Transverse colon (tissue), 4 donors: ENCODE measurements at regions not wholly inside any gene's neighbourhood (a gene's known extent, or its start where the extent isn't known, plus 50 kb on each side); places are given as distances from the start of the nearest gene placed in this dataset.

Experiments used
- CTCF ChIP-seq, 5 experiments: fragments of 200-600 bp in 3 of 5; fragments of 450-650 bp in 2 of 5; sonication (generic) in 3 of 5; IDR thresholded peaks; 1 replicate in 2 of 5; 2 replicates in 3 of 5; pipeline ENCODE4 v1.5.1; 2016 to 2017; ENCODE audit warnings: antibody characterized with exemption in 5 of 5, inconsistent platforms in 3 of 5, mild to moderate bottlenecking in 2 of 5, moderate library complexity in 1 of 5
- EP300 ChIP-seq: sonication (generic); formaldehyde crosslinking; IDR thresholded peaks from one replicate; pipeline ENCODE4 v1.6.1; 2017; ENCODE audit warnings: antibody characterized with exemption, low read depth
- POLR2A ChIP-seq: fragments of 450-650 bp; IDR thresholded peaks from one replicate; pipeline ENCODE4 v1.6.1; 2016; ENCODE audit warnings: antibody characterized with exemption, mild to moderate bottlenecking, moderate library complexity
- POLR2AphosphoS5 ChIP-seq, 3 donors: sonication (generic); formaldehyde crosslinking; IDR thresholded peaks; one replicate each; pipeline ENCODE4 v1.6.1; 2016; ENCODE audit warnings: antibody characterized with exemption in 3 of 3

DNA sequence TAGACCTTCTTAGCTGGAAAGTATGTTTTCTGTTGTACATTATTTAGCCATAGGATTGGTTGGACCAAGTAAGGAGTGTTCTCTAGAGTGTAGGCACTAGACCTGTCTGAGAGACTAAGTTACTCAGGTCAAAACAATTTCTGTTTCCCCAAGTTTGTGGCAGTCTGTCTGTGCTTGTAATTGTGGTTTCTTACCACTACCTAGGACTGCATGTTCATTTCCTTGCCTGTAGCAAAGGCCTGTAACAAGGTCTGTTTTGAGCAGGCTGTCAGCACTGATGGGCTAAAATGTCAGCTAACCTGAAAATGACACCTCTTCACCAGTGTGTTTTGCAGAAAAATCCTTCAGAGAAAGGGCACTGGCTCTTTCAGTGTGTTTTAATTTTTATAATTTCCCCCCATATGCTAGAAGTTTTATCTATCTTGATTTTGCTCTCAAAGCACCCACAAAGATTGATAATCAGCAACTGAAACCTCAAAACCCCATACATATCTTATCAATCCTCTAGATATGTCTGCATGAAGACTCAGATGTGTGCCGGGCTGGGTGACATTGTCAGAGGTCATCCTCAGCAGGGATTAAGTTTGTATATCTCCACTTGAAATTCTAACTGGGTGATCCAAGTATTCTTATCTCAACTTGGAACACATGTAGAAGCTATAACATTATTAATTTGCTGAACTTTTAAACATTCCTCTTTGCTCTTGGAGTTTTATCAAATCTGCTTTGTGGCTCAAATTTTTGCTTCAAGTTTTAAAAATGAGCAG, 50.7 kb upstream of the ST6GALNAC3 start:
- TF ChIP-seq CTCF (IDR thresholded peaks at IDR 0.05) = no peak
- TF ChIP-seq POLR2A = no peak
- no peak for TF ChIP-seq POLR2AphosphoS5 (IDR thresholded peaks at IDR 0.05)
- TF ChIP-seq EP300 = no peak
